GM21526 (cell line): ENCODE measurements at regions not wholly inside any gene's neighbourhood (a gene's known extent, or its start where the extent isn't known, plus 50 kb on each side); places are given as distances from the start of the nearest gene placed in this dataset.
A peak's percentile ranks its signal among the peaks of the same experiment; 100 is the strongest.
"Not testable (repeated sequence)": the region's sequence is repeated elsewhere in the genome, so short reads cannot be mapped to it uniquely, and the experiment has no call there.

Source experiments
- ATAC-seq: cut with Tn5 transposase; IDR thresholded peaks from one replicate; pipeline ENCODE4 v1.9.1; 2021; ENCODE audit warnings: moderate library complexity; ENCODE audit not compliant: unreplicated experiment, low FRiP score

- no peak for ATAC-seq
These were observed 101.2 kb upstream of the EGLN3 start for GRCh38 chr14:34051966-34052657.

GRCh38 chr14:34050606-34051005 is 99.7 kb upstream of the EGLN3 start:
- ATAC-seq, result no peak

GRCh38 chr14:34049790-34050189 is 98.9 kb upstream of the EGLN3 start:
- no peak for ATAC-seq

GRCh38 chr14:34049187-34049586 is 98.3 kb upstream of the EGLN3 start:
- ATAC-seq, result not testable (repeated sequence)

- ATAC-seq, result no peak
These were observed 96.1 kb upstream of the EGLN3 start for GRCh38 chr14:34046799-34047520.

- no peak for ATAC-seq
These were observed 93.9 kb upstream of the EGLN3 start for GRCh38 chr14:34044666-34045306.

GRCh38 chr14:34044373-34044637 is 93.4 kb upstream of the EGLN3 start:
- no peak for ATAC-seq

GRCh38 chr14:34043627-34044372 is 92.9 kb upstream of the EGLN3 start:
- peak; percentile 69 for ATAC-seq

GRCh38 chr14:34041220-34041619 is 90.3 kb upstream of the EGLN3 start:
- no peak for ATAC-seq

GRCh38 chr14:34040766-34041165 is 89.9 kb upstream of the EGLN3 start:
- ATAC-seq, result no peak

GRCh38 chr14:34039428-34040047 is 88.7 kb upstream of the EGLN3 start:
- no peak for ATAC-seq

- no peak for ATAC-seq
These were observed 87.6 kb upstream of the EGLN3 start for GRCh38 chr14:34038358-34039057.

GRCh38 chr14:34036319-34036766 is 85.5 kb upstream of the EGLN3 start:
- no peak for ATAC-seq

GRCh38 chr14:34035934-34036250 is 85.0 kb upstream of the EGLN3 start:
- no peak for ATAC-seq

GRCh38 chr14:34035177-34035933 is 84.5 kb upstream of the EGLN3 start:
- no peak for ATAC-seq

GRCh38 chr14:34034447-34035176 is 83.7 kb upstream of the EGLN3 start:
- ATAC-seq, result no peak

GRCh38 chr14:34032720-34033119 is 81.8 kb upstream of the EGLN3 start:
- ATAC-seq, result no peak

- ATAC-seq, result no peak
These were observed 80.0 kb upstream of the EGLN3 start for GRCh38 chr14:34030864-34031263.

- no peak for ATAC-seq
These were observed 79.1 kb upstream of the EGLN3 start for GRCh38 chr14:34029921-34030334.
